Right hindlimb (tissue), 1 donor: ENCODE measurements at regions not wholly inside any gene's neighbourhood (a gene's known extent, or its start where the extent isn't known, plus 50 kb on each side); places are given as distances from the start of the nearest gene placed in this dataset.
"Not testable (repeated sequence)": the region's sequence is repeated elsewhere in the genome, so short reads cannot be mapped to it uniquely, and the experiment has no call there.

Source experiments
- DNase-seq: peaks from one replicate; pipeline ENCODE4 v3.0.0-alpha.2; 2018

- DNase-seq = not testable (repeated sequence)
Measured at GRCh38 chr3:32042867-32043266, 61.3 kb downstream of the ZNF860 start.

GRCh38 chr3:32045091-32045915, 61.1 kb upstream of the GPD1L start:
- peak; percentile 60 for DNase-seq

DNA sequence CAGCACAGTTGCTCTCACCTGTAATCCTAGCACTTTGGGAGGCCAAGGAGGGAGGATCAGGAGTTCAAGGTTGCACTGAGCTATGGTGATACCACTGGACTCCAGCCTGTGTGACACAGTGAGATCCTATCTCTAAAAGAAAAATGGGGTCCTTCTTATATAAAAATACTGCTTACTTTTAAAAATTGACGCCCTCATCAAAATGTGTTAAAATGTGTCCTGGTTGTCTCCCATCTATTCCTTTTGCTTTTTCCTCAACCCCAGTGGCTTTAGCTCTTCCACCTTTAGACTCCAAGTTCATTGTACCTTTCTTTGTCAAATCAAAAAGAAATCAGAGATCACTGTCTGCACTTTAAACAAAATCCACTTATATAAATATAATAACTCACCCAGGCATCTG, 60.3 kb upstream of the GPD1L start:
- no peak for DNase-seq

GRCh38 chr3:32048487-32049182, 57.8 kb upstream of the GPD1L start:
- DNase-seq = no peak

GRCh38 chr3:32049916-32050315, 56.5 kb upstream of the GPD1L start:
- DNase-seq = no peak

DNA sequence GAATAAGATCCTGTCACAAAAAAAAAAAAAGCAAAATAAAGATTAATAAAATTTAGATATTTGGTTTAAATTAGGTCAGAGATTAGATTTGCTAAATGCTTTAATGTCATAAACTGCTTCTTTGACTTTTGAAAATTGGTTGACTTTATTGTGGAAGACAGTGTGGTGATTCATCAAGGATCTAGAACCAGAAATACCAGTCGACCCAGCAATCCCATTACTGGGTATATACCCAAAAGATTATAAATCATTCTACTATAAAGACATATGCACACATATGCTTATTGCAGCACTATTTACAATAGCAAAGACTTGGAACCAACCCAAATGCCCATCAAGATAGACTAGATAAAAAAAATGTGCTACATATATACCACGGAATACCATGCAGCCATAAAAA, 54.2 kb upstream of the GPD1L start:
- DNase-seq = not testable (repeated sequence)

DNA sequence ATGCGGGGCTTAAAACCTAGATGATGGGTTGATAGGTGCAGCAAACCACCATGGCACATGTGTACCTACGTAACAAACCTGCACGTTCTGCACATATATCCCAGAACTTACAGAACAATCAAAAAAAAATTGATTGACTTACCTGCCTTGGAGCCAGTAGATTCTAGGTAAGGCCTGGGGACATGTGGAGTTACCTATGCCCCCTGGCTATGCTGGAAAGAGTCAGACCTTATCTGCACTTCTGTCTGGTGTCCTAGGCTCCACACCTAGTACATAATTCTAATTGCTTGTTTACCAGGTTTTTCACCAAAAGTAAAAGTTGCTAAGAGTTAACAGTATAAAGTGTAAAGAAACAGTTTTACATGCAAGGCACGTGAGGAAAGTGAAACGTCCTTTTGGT, 53.6 kb upstream of the GPD1L start:
- not testable (repeated sequence) for DNase-seq

DNA sequence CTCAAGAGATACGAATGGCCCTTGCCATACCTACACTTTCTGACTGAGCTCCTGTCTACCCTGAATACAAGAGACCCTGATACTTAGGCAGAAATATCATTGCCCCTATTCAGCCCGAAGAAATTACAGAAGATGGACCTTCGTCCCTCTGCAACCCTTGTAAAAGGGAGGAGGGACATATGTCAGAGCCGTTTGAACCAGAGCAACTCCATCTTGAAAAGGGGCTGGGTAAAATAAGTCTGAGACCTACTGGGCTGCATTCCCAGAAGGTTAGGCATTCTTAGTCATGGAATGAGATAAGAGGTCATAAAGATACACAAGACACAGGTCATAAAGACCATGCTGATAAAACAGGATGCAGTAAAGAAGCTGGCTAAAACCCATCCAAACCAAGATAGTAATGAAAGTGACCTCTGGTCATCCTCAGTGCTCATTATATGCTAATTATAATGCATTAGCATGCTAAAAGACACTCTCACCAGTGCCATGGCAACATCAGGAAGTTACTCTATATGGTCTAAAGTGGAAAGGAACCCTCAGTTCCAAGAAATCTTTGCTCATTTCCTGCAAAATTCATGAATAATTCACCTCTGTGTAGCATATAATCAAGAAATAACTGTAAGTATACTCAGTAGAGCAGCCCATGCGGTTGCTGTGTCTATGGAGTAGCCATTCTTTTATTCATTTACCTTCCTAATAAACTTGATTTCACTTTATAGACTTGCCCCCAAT, 49.7 kb upstream of the GPD1L start:
- DNase-seq = no peak
